Esophagus squamous epithelium (tissue), 5 donors: ENCODE measurements at regions not wholly inside any gene's neighbourhood (a gene's known extent, or its start where the extent isn't known, plus 50 kb on each side); places are given as distances from the start of the nearest gene placed in this dataset.

Source experiments
- DNase-seq: peaks from one replicate; lab custom pipeline; 2025; lab: John Stamatoyannopoulos, UW
- H3K27ac ChIP-seq, 4 donors: fragments of 200-600 bp; sonication (generic); one replicate each; pipeline ENCODE4 v1.5.1; 2016 to 2019; ENCODE audit warnings: mild to moderate bottlenecking in 1 of 4
- H3K27me3 ChIP-seq, 4 donors: fragments of 200-600 bp; sonication (generic); 1 replicate in 3 of 4; 2 replicates in 1 of 4; pipeline versions ENCODE4 v1.5.1 to v1.6.0; 2017 to 2021; ENCODE audit warnings: antibody characterized with exemption in 1 of 4
- H3K36me3 ChIP-seq, 3 donors: fragments of 200-600 bp; sonication (generic); one replicate each; pipeline ENCODE4 v1.5.1; 2016 to 2019
- H3K4me1 ChIP-seq, 3 donors: fragments of 200-600 bp; sonication (generic); one replicate each; pipeline ENCODE4 v1.5.1; 2017 to 2019
- H3K4me3 ChIP-seq, 4 donors: fragments of 200-600 bp; sonication (generic); 1 replicate in 3 of 4; 2 replicates in 1 of 4; pipeline ENCODE4 v1.5.1; 2016 to 2019; ENCODE audit warnings: mild to moderate bottlenecking in 2 of 4, moderate library complexity in 1 of 4
- H3K9me3 ChIP-seq, 3 donors: fragments of 200-600 bp; sonication (generic); one replicate each; pipeline ENCODE4 v1.5.1; 2016 to 2019
- POLR2A ChIP-seq, 4 donors: fragments of 450-650 bp; IDR thresholded peaks; one replicate each; pipeline ENCODE4 v1.6.1; 2017; ENCODE audit warnings: antibody characterized with exemption in 4 of 4, mild to moderate bottlenecking in 4 of 4, moderate library complexity in 3 of 4
- WGBS, 2 donors: methylation state at CpG; one replicate each; pipeline ENCODE4 v1.1.5; 2018; 5-methylcytosine and 5-hydroxymethylcytosine counted together
- intact Hi-C: fragments of 100-400 bp; cut with DNase I; formaldehyde crosslinking; loops from one replicate; pipeline ENCODE4 v1.15.0; 2022
- TF ChIP-seq, protein P1 (sequence below), 6 experiments: fragments of 450-650 bp in 4 of 6; fragments of 200-600 bp in 2 of 6; sonication (generic) in 2 of 6; IDR thresholded peaks; one replicate each; pipeline ENCODE4 v1.5.1; 2016 to 2019; ENCODE audit warnings: antibody characterized with exemption in 6 of 6, mild to moderate bottlenecking in 4 of 6, moderate library complexity in 4 of 6
- donor health status: DM: yes; HTN: yes; CAD: no.

DNA sequence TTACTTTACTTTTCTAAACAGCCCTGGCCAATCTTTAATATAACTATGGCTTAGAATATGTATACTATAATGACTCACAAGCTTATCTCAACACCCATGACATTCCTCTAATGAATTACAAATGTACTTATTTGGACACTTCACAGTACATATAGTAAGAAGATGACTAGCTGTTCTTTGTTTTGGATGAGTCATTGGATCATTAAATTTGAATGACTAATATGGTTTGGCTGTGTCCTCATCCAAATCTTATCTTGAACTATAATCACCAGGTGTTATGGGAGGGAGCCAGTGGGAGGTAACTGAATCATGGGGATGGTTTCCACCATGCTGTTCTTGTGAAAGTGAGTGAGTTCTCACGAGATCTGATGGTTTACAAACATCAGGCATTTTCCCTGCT, 807.5 kb upstream of the SORCS1 start:
- intact Hi-C loops, result no loop called here
- DNase-seq, result no peak
- no peak for TF ChIP-seq POLR2A (IDR thresholded peaks at IDR 0.05)
- TF ChIP-seq, protein P1, sequence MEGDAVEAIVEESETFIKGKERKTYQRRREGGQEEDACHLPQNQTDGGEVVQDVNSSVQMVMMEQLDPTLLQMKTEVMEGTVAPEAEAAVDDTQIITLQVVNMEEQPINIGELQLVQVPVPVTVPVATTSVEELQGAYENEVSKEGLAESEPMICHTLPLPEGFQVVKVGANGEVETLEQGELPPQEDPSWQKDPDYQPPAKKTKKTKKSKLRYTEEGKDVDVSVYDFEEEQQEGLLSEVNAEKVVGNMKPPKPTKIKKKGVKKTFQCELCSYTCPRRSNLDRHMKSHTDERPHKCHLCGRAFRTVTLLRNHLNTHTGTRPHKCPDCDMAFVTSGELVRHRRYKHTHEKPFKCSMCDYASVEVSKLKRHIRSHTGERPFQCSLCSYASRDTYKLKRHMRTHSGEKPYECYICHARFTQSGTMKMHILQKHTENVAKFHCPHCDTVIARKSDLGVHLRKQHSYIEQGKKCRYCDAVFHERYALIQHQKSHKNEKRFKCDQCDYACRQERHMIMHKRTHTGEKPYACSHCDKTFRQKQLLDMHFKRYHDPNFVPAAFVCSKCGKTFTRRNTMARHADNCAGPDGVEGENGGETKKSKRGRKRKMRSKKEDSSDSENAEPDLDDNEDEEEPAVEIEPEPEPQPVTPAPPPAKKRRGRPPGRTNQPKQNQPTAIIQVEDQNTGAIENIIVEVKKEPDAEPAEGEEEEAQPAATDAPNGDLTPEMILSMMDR (IDR thresholded peaks at IDR 0.05), result no peak
- Histone ChIP-seq H3K4me1 (no peaks in the 10 kb centered on the region), H3K9me3 (peaks cover 0 to 14% (median 0%) of the 10 kb centered on the region in 3 donors), H3K4me3 (no peak overlapping the region), H3K36me3 (no peaks in the 10 kb centered on the region), H3K27me3 (no peaks in the 10 kb centered on the region), H3K27ac (no peak overlapping the region)
- WGBS, 2 donors, result 0 to 31% methylated on average over 1 of the region's 1 CpG

- H3K4me1 ChIP-seq, result no peaks in the 10 kb centered on the region
- H3K27me3 ChIP-seq, result no peaks in the 10 kb centered on the region
- no peak for TF ChIP-seq POLR2A (IDR thresholded peaks at IDR 0.05)
- TF ChIP-seq, protein P1 (IDR thresholded peaks at IDR 0.05), result no peak
- no peaks in the 10 kb centered on the region for H3K36me3 ChIP-seq
- intact Hi-C loops, result no loop called here
- peaks cover 0 to 14% (median 0%) of the 10 kb centered on the region in 3 donors for H3K9me3 ChIP-seq
- no peak overlapping the region for H3K4me3 ChIP-seq
- no peak overlapping the region for H3K27ac ChIP-seq
- 64 to 67% methylated on average over 1 of the region's 1 CpG for WGBS, 2 donors
- DNase-seq, result no peak
Observed at GRCh38 chr10:107971411-107971810, 806.9 kb upstream of the SORCS1 start.

DNA sequence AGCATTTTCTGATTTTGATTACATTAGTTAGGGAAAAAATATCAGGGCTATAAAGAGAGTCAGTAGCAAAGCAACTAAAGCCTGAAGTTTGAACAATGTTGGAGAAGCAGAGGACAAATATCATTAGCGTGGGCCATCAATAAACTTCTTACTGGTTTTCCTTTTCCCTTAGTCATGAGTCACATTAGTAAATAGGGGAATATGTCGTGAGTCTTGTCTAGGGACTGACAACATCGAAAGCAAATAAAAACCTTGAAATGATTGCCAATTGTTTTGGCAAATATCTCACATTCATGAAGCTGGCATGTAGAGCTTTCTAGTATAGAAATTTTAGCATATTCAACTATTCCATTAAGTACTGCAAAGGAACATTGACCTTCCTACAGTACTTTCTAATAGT, 806.0 kb upstream of the SORCS1 start:
- H3K4me1 ChIP-seq, result no peaks in the 10 kb centered on the region
- intact Hi-C loops, result no loop called here
- no peak overlapping the region for H3K4me3 ChIP-seq
- H3K36me3 ChIP-seq, result no peaks in the 10 kb centered on the region
- peaks cover 0 to 14% (median 0%) of the 10 kb centered on the region in 3 donors for H3K9me3 ChIP-seq
- H3K27me3 ChIP-seq, result no peaks in the 10 kb centered on the region
- H3K27ac ChIP-seq, result no peak overlapping the region
- TF ChIP-seq, protein P1 (IDR thresholded peaks at IDR 0.05), result no peak
- TF ChIP-seq POLR2A (IDR thresholded peaks at IDR 0.05), result no peak
- whole genome bisulfite sequencing, 2 donors, result 63 to 70% methylated on average over 3 of the region's 3 CpGs
- DNase-seq, result no peak

DNA sequence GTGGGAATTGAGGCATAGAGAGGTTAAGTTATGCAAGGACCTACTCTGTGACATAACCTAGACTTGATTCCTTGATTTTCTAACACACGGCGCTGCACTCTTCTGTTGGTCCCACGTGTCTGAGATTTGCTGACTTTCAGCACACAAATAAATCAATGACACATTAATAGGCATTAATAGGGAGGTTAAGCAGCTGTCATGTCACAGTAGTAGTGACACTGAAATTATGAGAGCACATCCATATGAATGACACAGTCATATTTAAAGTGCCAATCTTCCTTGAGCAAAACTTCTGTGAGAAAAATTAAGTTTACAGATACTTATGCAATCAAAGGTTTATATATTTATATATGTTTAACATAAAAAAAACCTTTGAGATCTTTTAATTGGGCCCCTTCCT, 805.4 kb upstream of the SORCS1 start:
- no peak for TF ChIP-seq POLR2A (IDR thresholded peaks at IDR 0.05)
- TF ChIP-seq, protein P1 (IDR thresholded peaks at IDR 0.05), result no peak
- 82 to 85% methylated on average over 3 of the region's 3 CpGs for WGBS, 2 donors

DNA sequence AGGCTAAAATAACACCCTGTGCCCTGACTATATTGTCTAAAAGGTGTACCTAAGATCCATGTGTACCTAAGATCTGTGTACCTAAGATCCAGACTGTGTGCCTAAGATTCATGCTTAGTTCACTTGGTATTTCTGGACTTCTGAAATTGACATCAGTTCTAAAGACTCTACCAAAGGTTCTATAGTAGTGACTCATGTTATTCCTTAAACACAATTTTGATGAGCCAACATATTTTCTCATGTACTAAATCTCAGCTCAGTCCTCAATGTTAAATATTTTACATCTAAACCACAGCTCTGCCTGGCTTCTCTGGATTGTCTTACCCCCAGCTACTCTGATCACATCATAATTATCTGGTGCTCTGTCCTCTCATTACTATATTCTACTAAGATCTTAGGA, 802.3 kb upstream of the SORCS1 start:
- H3K36me3 ChIP-seq, result no peaks in the 10 kb centered on the region

More for the DNA sequence above, 805.4 kb upstream of the SORCS1 start:
- intact Hi-C loops, result no loop called here
- no peaks in the 10 kb centered on the region for H3K36me3 ChIP-seq
- H3K4me3 ChIP-seq, result no peak overlapping the region
- no peak overlapping the region for H3K27ac ChIP-seq
- H3K27me3 ChIP-seq, result no peaks in the 10 kb centered on the region
- no peaks in the 10 kb centered on the region for H3K4me1 ChIP-seq
- peaks cover 0 to 10% (median 0%) of the 10 kb centered on the region in 3 donors for H3K9me3 ChIP-seq
- DNase-seq, result no peak

More for the DNA sequence above, 802.3 kb upstream of the SORCS1 start:
- H3K27me3 ChIP-seq, result no peaks in the 10 kb centered on the region
- no peak overlapping the region for H3K4me3 ChIP-seq
- H3K9me3 ChIP-seq, result no peaks in the 10 kb centered on the region
- DNase-seq, result no peak
- intact Hi-C loops, result no loop called here
- H3K27ac ChIP-seq, result no peak overlapping the region
- H3K4me1 ChIP-seq, result no peaks in the 10 kb centered on the region
- TF ChIP-seq, protein P1 (IDR thresholded peaks at IDR 0.05), result no peak
- no peak for TF ChIP-seq POLR2A (IDR thresholded peaks at IDR 0.05)
